A673 (cell line): ENCODE measurements at regions not wholly inside any gene's neighbourhood (a gene's known extent, or its start where the extent isn't known, plus 50 kb on each side); places are given as distances from the start of the nearest gene placed in this dataset.
A peak's percentile ranks its signal among the peaks of the same experiment; 100 is the strongest.

Experiments used
- BruUV-seq: library from RNA; stranded (reverse); fragments of 400-500 nt; replicated peaks from 2 replicates; lab custom pipeline; 2021; lab: Mats Ljungman, UMichigan
- CTCF ChIA-PET: fragments of 300-600 bp; sonication (Branson Sonifier 250); formaldehyde crosslinking; loops from one replicate; lab custom pipeline; 2022; ENCODE audit warnings: antibody characterized with exemption; lab: Charles Lee
- POLR2A ChIA-PET: fragments of 300-600 bp; sonication (Branson Sonifier 250); formaldehyde crosslinking; loops from one replicate; lab custom pipeline; 2022; ENCODE audit warnings: antibody characterized with exemption; ENCODE audit not compliant: low non-redundant PET; lab: Charles Lee
- DNase-seq: peaks from one replicate; pipeline ENCODE4 v3.0.0-alpha.2; 2015; ENCODE audit warnings: low spot score
- H3K27ac ChIP-seq: fragments of 200-600 bp; sonication (generic); 2 replicates; pipeline ENCODE4 v1.5.1; 2016; ENCODE audit warnings: mixed run types, low read depth, mild to moderate bottlenecking, mixed read lengths, antibody characterized with exemption, low read length; ENCODE audit not compliant: poor library complexity, severe bottlenecking
- H3K27me3 ChIP-seq: fragments of 200-600 bp; sonication (generic); replicated peaks from 2 replicates; pipeline ENCODE4 v1.6.1; 2017; ENCODE audit warnings: mixed run types, low read depth, mild to moderate bottlenecking, mixed read lengths, antibody characterized with exemption, low read length; ENCODE audit not compliant: insufficient read depth, poor library complexity
- H3K36me3 ChIP-seq: fragments of 200-600 bp; sonication (generic); 2 replicates; pipeline ENCODE4 v1.6.1; 2016; ENCODE audit warnings: mixed run types, mild to moderate bottlenecking, mixed read lengths, antibody characterized with exemption, low read length; ENCODE audit not compliant: insufficient read depth, poor library complexity, severe bottlenecking
- H3K4me1 ChIP-seq: fragments of 200-600 bp; sonication (generic); 2 replicates; pipeline ENCODE4 v1.6.1; 2017; ENCODE audit warnings: mixed run types, mild to moderate bottlenecking, mixed read lengths, antibody characterized with exemption, low read length; ENCODE audit not compliant: insufficient read depth, poor library complexity, severe bottlenecking
- H3K4me3 ChIP-seq: fragments of 200-600 bp; sonication (generic); 2 replicates; pipeline ENCODE4 v1.5.1; 2016; ENCODE audit warnings: low read depth, mixed run types, mild to moderate bottlenecking, mixed read lengths, low read length; ENCODE audit not compliant: poor library complexity, severe bottlenecking
- H3K9me3 ChIP-seq: fragments of 200-600 bp; sonication (generic); 2 replicates; pipeline ENCODE4 v1.6.1; 2016; ENCODE audit warnings: mixed run types, low read depth, mild to moderate bottlenecking, mixed read lengths, antibody characterized with exemption, low read length; ENCODE audit not compliant: poor library complexity, severe bottlenecking
- EZH2 ChIP-seq: fragments of 200-600 bp; sonication (generic); IDR thresholded peaks from 2 replicates; pipeline ENCODE4 v1.6.1; 2017; ENCODE audit warnings: borderline replicate concordance, low read depth, mild to moderate bottlenecking, mixed read lengths, antibody characterized with exemption, low read length; ENCODE audit not compliant: poor library complexity, severe bottlenecking
- intact Hi-C: fragments of 100-400 bp; cut with micrococcal nuclease; formaldehyde crosslinking; loops from one replicate; pipeline ENCODE4 v1.10.0; 2022; ENCODE audit not compliant: unreplicated experiment
- TF ChIP-seq, protein P1 (sequence below): fragments of 300-800, 200-600 bp; sonication (generic); conservative IDR thresholded peaks from 2 replicates; pipeline ENCODE4 v1.5.1; 2017; ENCODE audit warnings: low read depth, mild to moderate bottlenecking, antibody characterized with exemption, low read length, moderate library complexity, mixed read lengths

DNA sequence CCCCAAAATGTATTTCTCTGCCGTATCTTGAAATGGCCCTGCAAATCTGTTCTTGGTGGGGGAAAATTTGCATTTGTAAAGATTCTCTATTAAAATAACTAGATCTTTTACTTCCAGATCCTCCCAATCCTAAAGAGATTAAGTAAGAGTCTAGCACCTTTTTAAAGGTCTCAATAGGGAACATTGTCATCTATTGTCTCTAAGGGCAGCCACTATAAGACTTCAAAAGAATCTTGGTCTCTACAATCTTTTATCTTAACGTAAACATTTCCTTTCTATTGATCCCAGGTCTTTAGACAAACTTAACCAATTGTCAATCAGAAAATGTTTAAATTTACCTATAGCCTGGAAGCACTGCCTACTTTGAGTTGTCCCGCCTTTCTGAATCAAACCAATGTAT, 1313.3 kb downstream of the ROBO2 start:
- Histone ChIP-seq H3K36me3 (no peaks in the 10 kb centered on the region), H3K27ac (no peak overlapping the region), H3K4me3 (no peak overlapping the region), H3K9me3 (no peaks in the 10 kb centered on the region), H3K27me3 (no peaks in the 10 kb centered on the region), H3K4me1 (peaks cover 38% of the 10 kb centered on the region)
- ChIA-PET CTCF (no interaction called here), POLR2A (no interaction called here)
- intact Hi-C loops: no loop called here
- no peak for TF ChIP-seq EZH2
- TF ChIP-seq, protein P1, sequence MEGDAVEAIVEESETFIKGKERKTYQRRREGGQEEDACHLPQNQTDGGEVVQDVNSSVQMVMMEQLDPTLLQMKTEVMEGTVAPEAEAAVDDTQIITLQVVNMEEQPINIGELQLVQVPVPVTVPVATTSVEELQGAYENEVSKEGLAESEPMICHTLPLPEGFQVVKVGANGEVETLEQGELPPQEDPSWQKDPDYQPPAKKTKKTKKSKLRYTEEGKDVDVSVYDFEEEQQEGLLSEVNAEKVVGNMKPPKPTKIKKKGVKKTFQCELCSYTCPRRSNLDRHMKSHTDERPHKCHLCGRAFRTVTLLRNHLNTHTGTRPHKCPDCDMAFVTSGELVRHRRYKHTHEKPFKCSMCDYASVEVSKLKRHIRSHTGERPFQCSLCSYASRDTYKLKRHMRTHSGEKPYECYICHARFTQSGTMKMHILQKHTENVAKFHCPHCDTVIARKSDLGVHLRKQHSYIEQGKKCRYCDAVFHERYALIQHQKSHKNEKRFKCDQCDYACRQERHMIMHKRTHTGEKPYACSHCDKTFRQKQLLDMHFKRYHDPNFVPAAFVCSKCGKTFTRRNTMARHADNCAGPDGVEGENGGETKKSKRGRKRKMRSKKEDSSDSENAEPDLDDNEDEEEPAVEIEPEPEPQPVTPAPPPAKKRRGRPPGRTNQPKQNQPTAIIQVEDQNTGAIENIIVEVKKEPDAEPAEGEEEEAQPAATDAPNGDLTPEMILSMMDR: no peak
- no TSS peak for BruUV-seq
- no peak for DNase-seq

DNA sequence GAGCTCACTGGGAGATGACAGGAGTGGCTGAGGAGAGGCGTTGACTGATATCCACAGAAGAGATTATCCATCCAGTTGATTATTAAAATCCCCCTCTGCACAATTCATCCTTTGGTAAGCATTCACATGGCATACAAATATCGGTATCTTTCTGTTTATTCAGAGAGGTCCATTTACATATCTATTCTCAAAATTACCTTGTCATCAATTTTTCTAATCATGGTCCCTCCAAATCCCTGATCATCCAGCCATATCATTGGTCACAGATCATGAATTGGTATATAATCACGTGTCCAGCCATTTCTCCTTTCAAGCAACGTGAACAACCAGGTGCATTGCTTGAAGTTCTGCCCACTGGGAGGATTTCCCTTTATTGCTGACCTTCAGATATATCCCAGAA, 1321.0 kb downstream of the ROBO2 start:
- Histone ChIP-seq H3K27me3 (no peaks in the 10 kb centered on the region), H3K9me3 (no peaks in the 10 kb centered on the region), H3K36me3 (no peaks in the 10 kb centered on the region), H3K27ac (no peak overlapping the region), H3K4me3 (no peak overlapping the region), H3K4me1 (no peaks in the 10 kb centered on the region)
- intact Hi-C loops: no loop called here
- no peak for TF ChIP-seq EZH2
- no peak for DNase-seq
- CTCF ChIA-PET: no interaction called here
- POLR2A ChIA-PET: no interaction called here
- BruUV-seq: no TSS peak

DNA sequence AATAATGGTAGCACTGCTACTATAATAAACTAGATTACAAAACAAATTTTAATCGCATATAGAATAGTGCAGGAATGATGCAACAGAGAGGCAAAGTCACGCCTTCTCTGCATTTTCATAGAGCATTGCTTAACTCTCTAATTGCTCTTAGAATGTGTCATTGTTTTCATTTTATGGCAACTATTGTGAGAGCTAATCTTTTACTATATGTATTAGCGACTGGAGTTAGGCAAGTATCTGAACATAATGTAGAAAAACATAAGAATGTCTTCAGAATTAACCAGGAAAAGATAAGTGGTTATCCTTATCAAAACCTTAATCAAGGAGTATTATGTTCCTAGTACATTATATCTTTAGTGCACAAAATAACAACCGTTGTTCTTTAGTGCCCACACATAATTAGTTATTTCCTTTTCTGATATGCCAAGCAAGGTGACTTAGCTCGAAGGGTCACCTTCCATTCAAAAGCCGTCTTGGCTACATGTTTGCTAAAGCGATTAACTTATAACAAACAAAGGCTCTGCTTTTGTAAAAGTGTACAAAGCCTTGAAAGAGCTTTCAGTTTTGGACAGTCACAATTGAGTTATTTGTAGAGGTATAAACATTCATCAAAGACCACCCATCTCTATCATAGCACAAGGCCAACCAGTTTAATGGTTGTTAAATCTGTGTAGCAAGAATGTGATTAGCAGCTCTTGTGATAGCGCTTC, 1328.9 kb downstream of the ROBO2 start:
- DNase-seq: peak; percentile 61
- no peaks in the 10 kb centered on the region for H3K36me3 ChIP-seq
- TF ChIP-seq EZH2: no peak
- TF ChIP-seq, protein P1: no peak
- H3K9me3 ChIP-seq: no peaks in the 10 kb centered on the region
- no peaks in the 10 kb centered on the region for H3K27me3 ChIP-seq
- peaks cover 26% of the 10 kb centered on the region for H3K4me1 ChIP-seq
- POLR2A ChIA-PET: interaction anchor here (0.5 kb wide), 1 partner anchor 58 kb away, joined by 3 read pairs; no protein-coding TSS in a partner anchor
- intact Hi-C loops: no loop called here
- CTCF ChIA-PET: no interaction called here
- BruUV-seq: no TSS peak
- no peak overlapping the region for H3K4me3 ChIP-seq
- peak overlapping the region; percentile 55 for H3K27ac ChIP-seq

DNA sequence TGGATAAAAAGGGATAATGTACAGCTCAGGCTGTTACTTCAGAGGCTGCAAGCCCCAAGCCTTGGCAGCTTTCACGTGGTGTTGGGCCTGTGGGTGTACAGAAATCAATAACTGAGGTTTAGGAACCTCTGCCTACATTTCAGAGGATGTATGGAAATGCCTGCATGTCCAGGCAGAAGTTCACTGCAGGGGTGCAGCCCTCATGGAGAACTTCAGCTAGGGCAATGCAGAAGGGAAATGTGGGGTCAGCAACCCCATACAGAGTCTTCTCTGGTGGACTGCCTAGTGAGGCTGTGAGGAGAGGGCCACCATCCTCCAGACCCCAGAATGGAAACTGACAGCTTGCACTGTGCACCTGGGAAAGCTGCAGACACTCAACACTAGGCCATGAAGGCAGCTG, 1350.3 kb downstream of the ROBO2 start:
- Histone ChIP-seq H3K4me3 (no peak overlapping the region), H3K27ac (no peak overlapping the region), H3K27me3 (no peaks in the 10 kb centered on the region), H3K4me1 (no peaks in the 10 kb centered on the region), H3K36me3 (no peaks in the 10 kb centered on the region), H3K9me3 (peaks cover 24% of the 10 kb centered on the region)
- intact Hi-C loops: no loop called here
- ChIA-PET POLR2A (no interaction called here), CTCF (no interaction called here)
- no peak for DNase-seq
- TF ChIP-seq EZH2: no peak
- TF ChIP-seq, protein P1: no peak
- no TSS peak for BruUV-seq
